OCI-M1 (cell line): ENCODE measurements at regions not wholly inside any gene's neighbourhood (a gene's known extent, or its start where the extent isn't known, plus 50 kb on each side); places are given as distances from the start of the nearest gene placed in this dataset.

Experiments
- DNase-seq: peaks from one replicate; lab custom pipeline; 2025; lab: John Stamatoyannopoulos, UW

DNA sequence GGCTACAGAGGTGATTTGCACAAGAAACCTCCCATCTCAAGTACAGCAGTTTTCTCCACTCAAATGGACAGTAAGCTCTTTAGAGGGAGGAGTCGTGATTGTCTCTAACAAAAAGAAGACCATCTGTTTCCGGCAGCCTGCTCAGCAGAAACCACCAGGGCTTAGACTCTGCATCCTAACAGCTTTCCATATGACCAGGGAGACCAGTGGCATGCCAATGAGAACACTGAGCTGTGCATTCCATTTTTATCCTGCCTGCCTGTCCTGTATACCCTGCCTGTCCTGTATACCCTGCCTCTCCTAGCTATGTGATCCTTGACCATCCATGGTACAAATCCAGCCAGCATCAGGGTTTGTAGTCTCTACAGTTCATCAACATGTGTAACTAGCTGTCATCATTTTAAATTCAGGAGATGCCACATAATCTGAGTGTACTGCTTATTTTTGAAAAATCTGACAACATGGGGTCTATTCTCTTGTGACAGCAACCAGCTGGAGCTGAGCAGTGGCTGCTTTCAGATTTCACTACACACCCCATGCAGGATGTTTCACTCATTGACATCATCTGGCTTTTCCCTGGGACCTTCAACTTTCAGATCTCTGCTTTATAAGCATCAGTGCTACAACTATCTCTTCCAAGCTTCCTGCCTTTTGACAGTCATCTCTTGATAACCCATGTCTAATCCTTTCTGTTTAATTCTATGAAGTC is 50.5 kb upstream of the POU2AF2 start:
- DNase-seq, result no peak

DNA sequence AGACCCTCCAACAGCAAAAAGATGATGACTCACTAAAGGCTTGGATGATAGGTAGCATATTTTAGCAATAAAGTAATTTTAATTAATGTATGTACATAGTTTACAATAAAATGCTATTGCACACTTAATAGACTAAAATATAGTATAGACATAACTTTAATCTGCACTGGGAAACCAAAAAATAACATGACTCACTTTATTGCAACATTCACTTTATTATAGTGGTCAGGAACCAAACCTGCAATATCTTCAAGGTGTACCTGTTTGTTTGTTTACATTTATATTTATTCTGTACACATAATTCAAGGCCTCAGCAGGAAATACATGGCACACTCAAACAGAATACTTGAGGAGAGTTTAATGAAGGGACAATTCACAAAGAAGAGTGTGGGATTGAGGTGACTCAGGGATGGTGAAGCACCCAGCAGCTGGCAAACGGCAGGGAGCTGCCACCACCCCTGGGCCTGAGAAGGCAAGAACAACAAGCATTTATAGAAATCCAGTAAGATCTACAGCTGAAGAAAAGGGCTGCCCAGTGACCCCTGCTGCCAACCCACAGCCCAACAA is 51.5 kb upstream of the POU2AF2 start:
- no peak for DNase-seq

DNA sequence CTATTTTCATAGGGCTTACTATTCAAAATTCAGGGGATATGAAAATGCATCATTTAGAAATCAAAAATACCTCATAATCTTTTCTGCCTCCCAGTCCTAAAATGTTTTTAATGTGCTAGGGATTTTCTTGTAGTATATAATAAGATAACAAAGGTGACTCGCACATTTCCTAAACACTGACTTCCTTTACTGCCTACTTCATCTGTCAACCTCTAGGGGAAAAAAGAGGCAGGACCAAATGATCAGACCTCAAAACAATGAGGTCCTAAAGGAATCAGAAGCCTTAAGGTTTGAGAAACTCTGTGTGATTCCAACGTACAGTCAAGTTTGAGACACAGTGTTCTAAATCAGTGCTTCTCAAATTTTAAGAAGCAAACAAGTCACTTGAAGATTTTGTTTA is 56.1 kb upstream of the POU2AF2 start:
- no peak for DNase-seq

DNA sequence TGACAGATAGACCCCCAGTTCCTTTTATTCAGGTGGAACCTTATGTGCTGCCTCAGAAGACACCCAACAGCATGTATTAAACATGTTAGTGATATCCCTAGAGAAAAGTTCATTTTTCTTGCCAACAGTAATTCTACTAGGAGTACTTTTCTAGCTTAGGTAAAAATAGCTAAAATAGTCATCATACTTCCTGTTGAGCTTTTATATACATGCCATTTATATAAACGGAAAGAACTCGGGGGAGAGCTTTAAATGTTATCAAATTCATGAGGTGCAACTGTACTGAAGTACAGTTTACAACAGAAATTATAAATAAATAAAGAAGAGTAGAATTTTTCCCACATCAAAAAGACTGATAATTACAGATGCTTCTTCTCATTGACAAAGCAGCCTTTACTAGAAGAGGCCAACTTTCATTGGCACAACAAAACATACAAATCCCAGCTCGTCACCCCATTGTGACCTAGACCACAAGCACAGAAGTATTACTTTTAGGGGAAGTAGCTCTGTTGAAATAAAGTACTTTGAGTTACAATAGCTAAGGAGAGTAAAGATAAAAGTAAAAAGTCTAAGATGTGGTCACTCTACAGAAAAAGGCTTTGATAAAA is 59.1 kb upstream of the POU2AF2 start:
- no peak for DNase-seq

DNA sequence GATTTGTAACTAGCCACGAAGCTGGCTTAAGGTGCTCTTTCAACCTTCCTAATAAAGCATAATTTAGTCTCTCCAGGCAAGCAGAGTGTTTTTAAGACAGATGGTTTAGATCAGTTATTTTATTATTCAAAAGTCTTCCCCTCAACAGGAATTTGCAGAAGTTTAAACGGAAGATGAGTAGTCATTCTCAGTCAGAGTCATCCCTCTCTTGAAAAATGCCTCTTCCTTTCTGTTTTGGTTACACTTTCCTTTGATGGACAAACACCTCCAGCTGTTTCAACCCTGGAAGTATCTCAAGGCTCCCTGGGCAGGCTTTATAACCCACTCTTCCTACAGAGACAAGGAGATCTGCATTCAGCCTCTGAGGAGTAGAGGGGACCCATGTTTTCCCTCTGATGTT is 60.3 kb upstream of the POU2AF2 start:
- DNase-seq, result no peak

DNA sequence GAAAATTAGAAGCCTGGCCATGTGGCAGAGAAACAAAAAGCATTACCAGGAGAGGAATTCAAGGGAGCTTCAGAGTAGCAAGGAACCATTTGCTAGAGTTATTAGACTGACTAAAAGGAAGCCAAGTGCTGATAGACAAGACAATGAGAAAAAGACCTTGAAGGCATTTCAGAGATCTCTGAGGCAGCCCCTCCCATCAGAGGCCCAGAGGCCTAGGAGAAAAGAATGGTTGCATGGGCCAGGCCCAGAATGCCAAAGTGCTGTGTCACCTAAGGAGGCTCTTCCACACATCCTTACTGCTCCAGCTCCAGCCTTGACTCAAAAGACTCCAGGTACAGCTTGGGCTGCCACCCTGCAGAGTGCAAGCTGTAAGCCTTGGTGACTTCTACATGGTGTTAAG is 61.8 kb upstream of the POU2AF2 start:
- DNase-seq, result no peak

DNA sequence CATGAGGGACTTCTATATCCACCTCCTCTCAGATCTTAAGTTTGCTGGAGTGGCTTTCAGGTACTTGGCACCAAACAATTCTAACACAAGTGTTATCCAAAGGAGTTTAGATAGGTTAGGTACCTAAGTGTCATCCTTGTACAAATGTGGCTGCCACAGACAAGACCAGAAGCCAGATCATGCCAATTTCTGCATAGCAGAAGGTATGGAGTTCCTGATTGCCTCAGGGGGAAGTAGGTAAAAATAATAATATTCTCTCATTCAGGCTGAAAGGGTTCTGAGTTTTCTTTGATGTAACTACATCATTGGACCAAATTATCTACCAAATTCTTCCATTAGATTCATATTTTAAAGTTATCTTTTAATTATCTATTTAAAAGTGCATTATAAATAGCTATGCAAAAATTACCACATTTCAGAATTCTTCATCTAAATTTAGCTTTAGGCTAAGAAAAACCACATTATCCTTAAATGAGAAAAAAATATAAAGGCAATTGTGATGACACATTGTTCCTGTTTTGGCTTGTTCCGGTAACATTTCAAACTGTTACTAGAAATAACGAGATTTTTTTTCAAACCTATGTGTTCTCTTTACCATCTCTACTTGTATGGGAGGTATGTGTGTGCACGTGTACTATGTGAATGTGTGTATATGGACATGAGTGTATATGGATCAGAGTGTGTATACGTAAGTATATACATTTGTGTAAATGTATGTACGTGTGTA is 66.2 kb upstream of the POU2AF2 start:
- DNase-seq, result no peak

DNA sequence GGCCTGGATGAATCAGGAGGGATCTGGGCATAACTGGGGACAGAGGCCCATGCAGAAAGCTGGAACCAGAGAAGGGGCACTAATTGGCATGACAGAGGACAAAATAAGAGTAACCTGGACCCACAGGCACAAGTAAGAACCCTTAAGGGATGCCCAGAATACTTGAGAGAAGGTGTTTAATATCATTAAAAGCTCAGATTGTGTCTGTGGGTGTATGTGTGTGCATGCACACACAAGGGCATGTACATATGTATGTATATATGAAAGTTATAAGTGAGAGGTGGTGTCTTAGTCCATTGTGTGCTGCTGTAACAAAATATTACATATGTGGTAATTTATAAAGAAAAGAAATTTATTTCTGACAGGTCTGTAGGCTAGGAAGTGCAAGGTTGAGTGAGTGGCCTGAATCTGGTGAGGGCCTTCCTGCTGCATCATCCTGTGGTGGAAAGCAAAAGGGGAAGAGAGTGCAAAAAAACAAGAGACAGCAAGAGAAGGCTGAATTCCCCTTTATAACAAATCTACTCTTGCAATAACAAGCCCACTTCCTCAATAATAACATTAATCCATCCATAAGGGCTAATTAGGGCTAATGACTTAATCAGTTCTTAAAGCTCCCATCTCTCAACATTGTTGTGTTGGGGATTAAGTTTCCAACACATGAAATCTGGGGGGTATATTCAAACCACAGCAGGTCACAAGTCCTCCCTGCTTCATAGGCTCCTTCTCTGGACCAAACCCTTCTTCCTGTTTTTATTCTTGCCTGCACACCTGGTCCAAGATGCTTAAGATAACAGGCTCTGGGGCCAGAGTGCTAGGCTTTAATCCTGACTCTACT is 68.3 kb upstream of the POU2AF2 start:
- DNase-seq, result peak; percentile 50

DNA sequence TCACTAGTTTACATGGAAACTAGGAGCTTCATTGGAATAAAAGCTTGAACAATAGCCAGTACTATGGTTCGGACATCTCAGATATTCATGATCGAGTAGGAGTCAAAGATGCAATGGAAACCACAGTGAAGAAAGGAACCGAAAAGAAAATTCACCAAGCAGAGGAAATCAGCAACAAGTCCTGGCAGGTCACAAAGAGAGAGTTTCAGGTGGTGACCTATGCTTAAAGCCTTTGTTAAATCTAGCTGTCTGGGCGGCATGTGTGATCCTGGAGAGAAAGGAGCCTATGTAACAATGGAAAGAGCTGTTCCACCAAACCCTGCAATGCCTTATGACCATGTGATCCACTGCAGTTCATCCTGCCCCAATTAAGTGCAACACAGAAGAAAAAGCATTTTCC is 68.9 kb upstream of the POU2AF2 start:
- DNase-seq, result no peak

DNA sequence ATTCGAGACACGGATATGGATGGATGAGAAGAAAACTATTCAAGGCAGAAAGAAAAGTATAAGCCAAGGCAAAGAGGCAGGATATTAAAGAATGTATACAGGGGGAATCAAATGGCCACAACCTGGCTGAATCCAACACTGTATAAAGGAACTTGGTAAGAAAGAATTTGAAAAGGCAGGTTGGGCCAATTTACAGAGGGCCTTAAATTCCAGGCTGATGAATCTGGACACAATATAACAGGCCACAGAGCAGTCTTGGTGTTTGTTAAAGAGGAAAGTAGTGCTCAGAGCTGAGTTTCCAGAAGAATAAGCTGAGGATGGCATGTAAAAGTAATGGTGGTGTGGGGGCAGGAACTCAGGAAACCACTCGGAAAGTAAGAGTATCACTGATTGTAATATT is 72.3 kb upstream of the POU2AF2 start:
- DNase-seq, result no peak

DNA sequence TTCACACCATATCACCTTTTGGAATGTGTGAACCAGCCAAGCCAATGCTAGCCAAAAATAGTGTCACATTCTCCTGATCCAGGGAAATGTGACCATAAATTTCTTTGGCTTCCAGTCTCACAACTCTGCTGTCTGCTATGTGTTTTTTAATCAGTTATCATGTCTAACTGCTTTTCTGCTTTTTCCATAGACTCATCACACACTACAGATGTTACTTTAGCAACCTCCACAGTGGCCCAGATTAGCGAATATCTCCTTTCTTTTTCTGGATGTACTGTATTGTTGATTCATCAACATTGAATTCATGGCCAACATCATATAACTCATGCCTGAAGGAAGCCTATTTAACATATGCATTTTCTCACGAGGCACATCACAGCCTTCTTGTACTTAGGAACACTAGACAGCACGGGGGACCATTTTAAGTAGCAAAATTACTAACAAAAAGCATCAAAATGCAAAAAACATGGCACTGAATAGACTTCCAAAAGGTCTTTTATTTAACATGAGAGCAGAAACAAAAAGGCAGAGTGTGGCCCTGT is 73.1 kb upstream of the POU2AF2 start:
- peak; percentile 10 for DNase-seq

DNA sequence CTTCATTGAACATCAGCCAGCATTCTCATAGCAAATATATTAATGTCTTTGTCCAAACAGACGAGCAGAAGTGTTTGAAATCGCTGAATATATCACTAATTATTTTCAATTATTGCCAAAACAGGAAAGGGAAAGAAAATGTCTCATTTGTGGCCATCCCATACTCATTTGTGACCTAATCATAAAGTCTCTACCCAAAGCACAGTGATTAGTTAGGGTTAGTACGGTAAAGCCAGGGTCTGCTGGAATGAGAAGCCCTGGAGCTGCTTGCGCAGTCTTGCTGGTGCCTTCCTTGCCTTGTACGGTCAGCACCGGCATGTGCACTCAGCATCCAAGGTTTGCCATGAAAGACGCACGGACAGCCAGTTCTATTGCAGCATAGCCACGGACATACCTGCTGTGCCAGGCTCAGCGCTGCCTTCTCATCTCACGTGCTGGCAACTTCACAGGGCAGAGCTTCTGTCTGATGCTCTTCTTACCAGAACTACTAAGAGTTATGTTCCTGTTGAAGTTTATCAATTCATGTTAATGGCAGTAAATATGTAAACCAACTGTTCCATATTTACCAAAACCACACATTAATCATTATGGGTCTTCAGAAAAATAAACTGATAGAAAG is 74.7 kb upstream of the POU2AF2 start:
- no peak for DNase-seq

DNA sequence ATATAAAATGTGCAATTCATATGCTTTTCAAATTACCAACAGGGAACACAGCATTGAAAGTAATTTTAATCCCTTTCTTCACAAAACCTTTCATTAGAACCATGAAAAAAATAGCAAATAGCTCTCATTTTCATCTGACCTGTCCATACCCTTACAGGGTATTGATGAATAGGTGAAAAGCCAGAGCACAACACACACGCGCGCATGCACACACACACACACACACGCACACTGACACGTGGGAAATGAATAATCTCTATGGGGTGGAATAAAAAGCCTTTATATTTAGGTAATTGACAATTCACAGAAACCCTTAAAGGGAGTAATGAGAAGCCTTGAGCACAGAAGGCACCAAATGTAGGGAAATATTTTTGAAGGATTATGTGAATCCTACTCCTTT is 76.2 kb upstream of the POU2AF2 start:
- DNase-seq, result no peak

DNA sequence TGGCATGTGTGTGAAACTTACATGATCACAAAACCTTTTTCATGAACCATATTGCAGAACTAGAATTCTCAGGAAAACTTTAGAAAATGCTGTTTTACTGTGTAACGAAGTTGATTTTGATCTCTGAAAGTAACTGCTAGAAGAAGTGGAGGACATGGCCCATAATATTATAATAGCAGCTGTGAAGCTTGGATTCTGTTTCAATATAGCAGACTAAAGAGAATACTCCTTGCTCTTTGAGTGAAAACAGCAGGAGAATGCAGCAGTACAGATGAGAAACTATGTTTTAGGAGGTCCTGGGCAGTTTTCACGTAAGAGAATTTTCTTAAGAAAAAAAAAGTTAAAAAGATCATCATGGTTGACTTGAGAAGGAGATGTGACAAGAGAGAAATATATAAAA is 76.7 kb upstream of the POU2AF2 start:
- DNase-seq, result no peak

DNA sequence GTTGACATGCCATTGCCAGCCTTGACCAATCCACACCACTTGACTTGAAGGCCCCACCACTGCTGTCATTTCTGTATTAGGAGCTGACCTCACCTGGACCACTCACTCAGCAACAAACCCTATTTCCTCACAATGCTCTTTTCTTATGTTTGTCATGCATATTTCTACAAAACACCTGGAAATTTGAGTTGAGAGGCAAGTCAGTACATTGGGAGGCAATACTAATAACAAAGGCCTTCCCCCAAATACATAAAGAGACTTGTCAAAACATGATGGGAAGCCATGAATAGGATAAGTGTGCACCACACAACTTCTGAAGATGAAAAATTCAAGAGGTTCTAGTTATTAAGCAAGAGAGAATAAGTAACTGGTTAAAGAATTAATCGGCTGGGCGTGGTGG is 77.9 kb upstream of the POU2AF2 start:
- no peak for DNase-seq

DNA sequence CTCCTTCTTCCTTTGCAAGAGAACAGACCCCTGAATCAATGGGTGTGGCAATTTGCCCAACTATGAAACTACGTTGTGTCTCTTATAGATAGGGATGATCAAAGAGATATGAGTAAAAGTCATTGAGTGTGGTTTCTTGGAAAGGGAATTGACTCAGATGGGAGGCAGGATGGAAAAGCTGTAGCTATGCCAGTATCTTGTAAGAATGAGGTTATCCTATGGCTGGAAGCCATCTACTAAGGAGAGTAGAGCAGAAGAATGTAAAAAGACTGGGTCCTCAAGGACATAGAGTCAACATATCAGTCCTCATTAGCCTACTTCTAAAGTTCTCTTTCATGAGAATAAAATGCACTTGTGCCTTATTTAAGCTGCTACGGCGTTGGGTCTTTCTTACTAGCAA is 78.9 kb upstream of the POU2AF2 start:
- DNase-seq, result peak; percentile 74

DNA sequence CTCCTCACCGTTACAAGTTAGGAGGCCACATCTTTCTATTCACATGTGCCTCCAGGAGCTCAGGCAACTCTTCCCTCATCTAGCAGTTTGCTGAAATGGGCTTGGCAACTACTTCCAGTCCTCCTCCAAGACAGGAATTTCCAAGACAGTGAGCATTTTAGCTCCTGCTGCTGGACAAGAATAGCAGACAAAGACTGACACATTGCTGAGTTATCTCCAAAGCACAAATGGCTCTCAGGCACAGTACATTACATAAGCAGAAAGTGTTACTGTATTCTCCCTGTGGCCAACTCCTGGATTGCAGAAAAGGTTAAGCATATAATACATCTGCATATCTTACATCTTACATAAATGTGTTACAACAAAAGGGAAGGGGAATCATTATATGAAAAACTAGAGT is 83.2 kb upstream of the POU2AF2 start:
- peak; percentile 22 for DNase-seq

DNA sequence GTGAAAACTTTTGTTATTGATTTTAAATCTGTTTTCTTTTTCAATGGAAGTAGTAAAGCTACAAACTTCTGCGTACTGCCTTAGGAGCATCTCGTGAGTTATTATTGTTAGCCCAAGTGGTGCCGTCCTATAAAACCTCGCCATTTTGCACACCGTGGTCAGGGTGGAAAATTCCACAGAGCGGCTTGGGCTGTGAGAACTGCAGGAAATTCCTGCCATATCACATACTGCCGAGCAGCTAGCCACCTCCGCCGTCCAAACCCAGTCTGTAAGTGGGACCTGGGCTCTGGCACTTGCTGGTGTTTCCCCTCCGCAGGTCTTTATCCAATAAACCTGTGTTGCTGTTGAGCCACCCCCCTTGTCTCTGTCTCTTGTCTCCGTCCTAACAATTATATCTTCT is 88.0 kb upstream of the POU2AF2 start:
- no peak for DNase-seq

DNA sequence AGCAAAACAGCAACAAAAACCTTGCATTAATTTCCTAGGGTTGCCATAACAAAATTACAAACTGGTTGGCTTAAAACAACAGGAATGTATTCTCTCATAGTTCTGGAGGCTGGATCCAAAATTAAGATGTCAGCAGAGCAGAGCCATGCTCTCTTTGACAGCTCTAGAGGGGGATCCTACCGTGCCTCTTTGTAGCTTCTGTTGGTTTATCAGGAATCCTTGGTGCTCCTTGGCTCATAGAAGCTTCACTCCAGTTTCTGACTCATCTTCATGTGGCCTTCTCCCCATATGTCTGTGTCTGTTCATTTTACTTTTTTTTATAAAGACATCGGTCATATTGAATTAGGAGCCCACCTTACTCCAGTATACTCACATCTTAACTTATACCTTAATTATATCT is 90.5 kb upstream of the POU2AF2 start:
- no peak for DNase-seq

DNA sequence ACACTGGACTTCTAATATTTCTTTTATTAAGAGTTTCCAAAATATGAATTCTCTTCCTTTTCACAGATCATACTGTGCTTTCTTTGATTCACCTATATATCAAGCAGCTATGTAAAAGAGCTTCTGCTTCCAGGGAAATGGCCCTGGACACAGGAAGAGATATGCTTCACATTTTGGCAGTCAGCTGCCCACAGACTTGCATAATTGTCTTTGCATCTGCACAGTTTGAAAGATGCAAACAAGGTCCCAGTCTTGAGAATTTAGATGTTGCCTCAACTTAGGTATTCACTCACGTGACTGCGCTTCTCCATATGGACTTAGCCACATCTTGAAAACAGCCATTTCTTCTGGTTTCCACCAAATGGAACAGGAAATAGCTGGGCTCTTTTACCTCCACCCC is 92.3 kb upstream of the POU2AF2 start:
- no peak for DNase-seq

DNA sequence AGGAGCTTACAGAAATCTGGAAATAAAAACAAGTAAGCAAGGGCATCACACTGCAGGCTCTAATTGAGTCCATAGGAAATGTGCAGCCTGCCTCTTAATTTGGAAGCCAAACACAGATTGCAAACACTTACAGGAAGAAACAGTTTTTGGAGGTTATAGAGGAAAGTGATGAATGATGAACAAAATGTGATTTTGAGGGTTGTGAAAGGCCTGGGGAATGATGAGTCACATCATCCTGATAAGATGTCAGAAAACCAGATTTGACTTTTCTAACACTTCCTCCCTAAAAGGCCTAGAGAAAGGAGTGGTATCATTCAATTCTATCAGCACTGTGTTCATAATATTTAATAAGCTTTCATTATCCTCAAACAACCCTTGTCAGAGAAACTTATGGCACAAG is 96.6 kb upstream of the POU2AF2 start:
- DNase-seq, result peak; percentile 18

DNA sequence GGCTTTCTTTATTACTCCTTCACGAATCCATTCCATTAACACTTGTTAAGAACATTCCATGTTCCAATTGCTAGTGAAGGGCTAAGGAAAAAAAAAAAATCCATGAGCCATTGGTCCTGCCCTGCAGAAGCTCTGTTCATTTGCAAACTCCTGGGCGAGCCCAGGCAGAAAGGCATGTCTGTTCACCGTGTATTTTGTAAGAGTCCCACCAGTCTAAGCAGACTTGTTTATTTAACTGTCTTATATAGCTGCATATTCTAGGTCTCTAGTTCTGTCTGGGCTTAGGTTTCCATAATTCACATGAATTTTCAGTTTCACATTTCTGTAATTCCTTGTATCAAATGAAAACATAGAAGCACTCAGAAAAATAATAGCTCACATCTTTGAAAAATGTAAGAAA is 97.4 kb upstream of the POU2AF2 start:
- no peak for DNase-seq
